Motor neuron (in vitro differentiated cells): ENCODE measurements at regions not wholly inside any gene's neighbourhood (a gene's known extent, or its start where the extent isn't known, plus 50 kb on each side); places are given as distances from the start of the nearest gene placed in this dataset.
A peak's percentile ranks its signal among the peaks of the same experiment; 100 is the strongest.

ENCODE experiments used
- ATAC-seq, 8 experiments: fragments of 200-7000 bp; cut with Tn5 transposase; replicated peaks in 6 of 8; 2 replicates each; pipeline ENCODE4 v1.8.0; 2021; ENCODE audit warnings: mild to moderate bottlenecking in 8 of 8, moderate library complexity in 8 of 8
- H3K27ac ChIP-seq, 2 donors: fragments of 250-450 bp; sonication (Bioruptor Pico); 2 replicates each; pipeline ENCODE4 v1.9.0; 2021; ENCODE audit warnings: antibody characterized with exemption in 2 of 2, mild to moderate bottlenecking in 2 of 2, moderate library complexity in 1 of 2
- H3K4me1 ChIP-seq, 2 donors: fragments of 250-450 bp; sonication (Bioruptor Pico); replicated peaks in 1 of 2; 2 replicates each; pipeline ENCODE4 v1.6.1; 2021; ENCODE audit warnings: antibody characterized with exemption in 2 of 2, mild to moderate bottlenecking in 2 of 2, moderate library complexity in 1 of 2
- H3K4me3 ChIP-seq, 5 donors: fragments of 250-450 bp; sonication (Bioruptor Pico); 2 replicates each; pipeline ENCODE4 v1.9.0; 2021; ENCODE audit warnings: antibody characterized with exemption in 5 of 5, mild to moderate bottlenecking in 5 of 5, moderate library complexity in 4 of 5
- WGBS, 10 experiments: fragments of 450-650 bp; shearing (Covaris generic); methylation state at CpG; one replicate each; pipeline ENCODE4 v1.0.0; 2022; 5-methylcytosine and 5-hydroxymethylcytosine counted together
- in situ Hi-C, 9 experiments: fragments of 400-800 bp; cut with MboI; loops; one replicate each; pipeline ENCODE4 v1.15.0; 2021; ENCODE audit warnings: low sequenced_read_pairs in 9 of 9, low pct_unique_long_range_greater_than_20kb in 2 of 9; ENCODE audit not compliant: unreplicated experiment in 9 of 9

GRCh38 chr16:55091213-55091870 is 160.7 kb downstream of the IRX5 start:
- WGBS, 10 experiments: 35 to 100% (median 92%) methylated on average over 1 to 5 of the region's 24 CpGs; no CpG with 5 or more reads in 6 of the 10 experiments
- ATAC-seq: peak in 2 of 8 experiments; percentile 21 to 43
- H3K4me3 ChIP-seq: no peak overlapping the region
- in situ Hi-C loops: no loop called here
- H3K4me1 ChIP-seq: no peaks in the 10 kb centered on the region
- no peak overlapping the region for H3K27ac ChIP-seq

- no peak for ATAC-seq
- WGBS, 10 experiments: 60 to 93% (median 89%) methylated on average over 1 to 5 of the region's 5 CpGs; no CpG with 5 or more reads in 5 of the 10 experiments
- in situ Hi-C loops: no loop called here
These were observed 161.2 kb downstream of the IRX5 start for GRCh38 chr16:55091871-55092230.

GRCh38 chr16:55100100-55100499 is 169.4 kb downstream of the IRX5 start:
- in situ Hi-C loops: no loop called here
- Histone ChIP-seq H3K4me3 (no peak overlapping the region), H3K4me1 (no peaks in the 10 kb centered on the region), H3K27ac (no peak overlapping the region)
- no peak for ATAC-seq

More at GRCh38 chr16:55091871-55092230, 161.2 kb downstream of the IRX5 start:
- Histone ChIP-seq H3K27ac (no peak overlapping the region), H3K4me1 (no peaks in the 10 kb centered on the region), H3K4me3 (no peak overlapping the region)

GRCh38 chr16:55101026-55101425 is 170.4 kb downstream of the IRX5 start:
- Histone ChIP-seq H3K4me1 (no peaks in the 10 kb centered on the region), H3K4me3 (no peak overlapping the region), H3K27ac (no peak overlapping the region)
- WGBS, 10 experiments: 0 to 80% (median 41%) methylated on average over 1 to 4 of the region's 4 CpGs; no CpG with 5 or more reads in 4 of the 10 experiments
- ATAC-seq: no peak
- in situ Hi-C loops: no loop called here

GRCh38 chr16:55102077-55102476 is 171.4 kb downstream of the IRX5 start:
- ATAC-seq: no peak
- H3K27ac ChIP-seq: no peak overlapping the region
- H3K4me3 ChIP-seq: no peak overlapping the region
- in situ Hi-C loops: no loop called here
- H3K4me1 ChIP-seq: no peaks in the 10 kb centered on the region
- WGBS, 10 experiments: 0 to 50% (median 30%) methylated on average over 1 of the region's 1 CpG; no CpG with 5 or more reads in 6 of the 10 experiments

- no peak overlapping the region for H3K27ac ChIP-seq
- in situ Hi-C loops: no loop called here
- no peak overlapping the region for H3K4me3 ChIP-seq
- H3K4me1 ChIP-seq: peaks cover 0 to 4% of the 10 kb centered on the region in 2 donors
- no peak for ATAC-seq
- WGBS, 10 experiments: 0 to 100% (median 31%) methylated on average over 1 to 4 of the region's 4 CpGs; no CpG with 5 or more reads in 3 of the 10 experiments
These were observed 171.9 kb downstream of the IRX5 start for GRCh38 chr16:55102531-55102930.

- Histone ChIP-seq H3K4me1 (peaks cover 0 to 18% of the 10 kb centered on the region in 2 donors), H3K27ac (no peak overlapping the region), H3K4me3 (no peak overlapping the region)
- in situ Hi-C loops: no loop called here
- no peak for ATAC-seq
- 20 to 100% (median 74%) methylated on average over 1 to 3 of the region's 3 CpGs; no CpG with 5 or more reads in 2 of the 10 experiments for WGBS, 10 experiments
These were observed 177.2 kb downstream of the IRX5 start for GRCh38 chr16:55107851-55108250.

- 71 to 100% (median 92%) methylated on average over 1 to 2 of the region's 2 CpGs; no CpG with 5 or more reads in 6 of the 10 experiments for WGBS, 10 experiments
- in situ Hi-C loops: no loop called here
- peaks cover 0 to 12% of the 10 kb centered on the region in 2 donors for H3K4me1 ChIP-seq
These were observed 182.5 kb downstream of the IRX5 start for GRCh38 chr16:55113210-55113609.

GRCh38 chr16:55115506-55115905 is 184.8 kb downstream of the IRX5 start:
- Histone ChIP-seq H3K27ac (no peak overlapping the region), H3K4me3 (no peak overlapping the region), H3K4me1 (peaks cover 0 to 14% of the 10 kb centered on the region in 2 donors)
- 60 to 100% (median 80%) methylated on average over 1 of the region's 2 CpGs; no CpG with 5 or more reads in 6 of the 10 experiments for WGBS, 10 experiments
- in situ Hi-C loops: no loop called here
- no peak for ATAC-seq

More at GRCh38 chr16:55113210-55113609, 182.5 kb downstream of the IRX5 start:
- H3K27ac ChIP-seq: no peak overlapping the region
- H3K4me3 ChIP-seq: no peak overlapping the region
- no peak for ATAC-seq

GRCh38 chr16:55116165-55116920 is 185.7 kb downstream of the IRX5 start:
- WGBS, 10 experiments: 36 to 82% (median 64%) methylated on average over 3 to 11 of the region's 14 CpGs; no CpG with 5 or more reads in 2 of the 10 experiments
- Histone ChIP-seq H3K27ac (no peak overlapping the region), H3K4me3 (no peak overlapping the region), H3K4me1 (peaks cover 7 to 22% of the 10 kb centered on the region in 2 donors)
- in situ Hi-C loops: no loop called here
- ATAC-seq: peak in 2 of 8 experiments; percentile 16 to 36

- WGBS, 10 experiments: 67 to 90% (median 85%) methylated on average over 1 to 10 of the region's 10 CpGs; no CpG with 5 or more reads in 7 of the 10 experiments
These were observed 188.1 kb downstream of the IRX5 start for GRCh38 chr16:55118701-55119260.

GRCh38 chr16:55120408-55120807 is 189.7 kb downstream of the IRX5 start:
- Histone ChIP-seq H3K4me1 (peaks cover 8 to 25% of the 10 kb centered on the region in 2 donors), H3K27ac (no peak overlapping the region), H3K4me3 (no peak overlapping the region)
- 0 to 80% (median 33%) methylated on average over 1 to 2 of the region's 2 CpGs; no CpG with 5 or more reads in 5 of the 10 experiments for WGBS, 10 experiments
- peak in 7 of 8 experiments; percentile 35 to 77 (median 62) for ATAC-seq
- in situ Hi-C loops: no loop called here

More at GRCh38 chr16:55118701-55119260, 188.1 kb downstream of the IRX5 start:
- Histone ChIP-seq H3K4me1 (peaks cover 8 to 25% of the 10 kb centered on the region in 2 donors), H3K4me3 (no peak overlapping the region), H3K27ac (no peak overlapping the region)
- no peak for ATAC-seq
- in situ Hi-C loops: no loop called here

GRCh38 chr16:55120826-55121225 is 190.2 kb downstream of the IRX5 start:
- WGBS, 10 experiments: 34 to 70% (median 60%) methylated on average over 1 to 3 of the region's 4 CpGs; no CpG with 5 or more reads in 5 of the 10 experiments
- no peak overlapping the region for H3K4me3 ChIP-seq

More at GRCh38 chr16:55120826-55121225, 190.2 kb downstream of the IRX5 start:
- no peak overlapping the region for H3K27ac ChIP-seq
- peak in 2 of 8 experiments; percentile 68 to 87 for ATAC-seq
- in situ Hi-C loops: no loop called here
- H3K4me1 ChIP-seq: peaks cover 8 to 25% of the 10 kb centered on the region in 2 donors
